Mesothelial cell of epicardium (in vitro differentiated cells): ENCODE measurements at regions not wholly inside any gene's neighbourhood (a gene's known extent, or its start where the extent isn't known, plus 50 kb on each side); places are given as distances from the start of the nearest gene placed in this dataset.
"Not testable (repeated sequence)": the region's sequence is repeated elsewhere in the genome, so short reads cannot be mapped to it uniquely, and the experiment has no call there.

Experiments used
- DNase-seq, 2 experiments: peaks; one replicate each; pipeline ENCODE4 v3.0.0; 2021; ENCODE audit warnings: low spot score in 2 of 2; ENCODE audit not compliant: unreplicated experiment in 2 of 2
- H3K27ac Mint-ChIP-seq: 2 replicates; pipeline ENCODE4 v1.8.0; 2021; ENCODE audit warnings: mixed read lengths
- H3K27me3 Mint-ChIP-seq: 2 replicates; pipeline ENCODE4 v1.8.0; 2021; ENCODE audit warnings: low read depth, mixed read lengths
- H3K36me3 Mint-ChIP-seq: 2 replicates; pipeline ENCODE4 v1.8.0; 2021; ENCODE audit warnings: mixed read lengths
- H3K4me1 Mint-ChIP-seq: 2 replicates; pipeline ENCODE4 v1.8.0; 2021; ENCODE audit warnings: mixed read lengths
- H3K4me3 Mint-ChIP-seq: 2 replicates; pipeline ENCODE4 v1.8.0; 2021; ENCODE audit warnings: mild to moderate bottlenecking, moderate library complexity, mixed read lengths
- H3K9me3 Mint-ChIP-seq: 2 replicates; pipeline ENCODE4 v1.8.0; 2021; ENCODE audit warnings: mixed read lengths
- CTCF ChIP-seq: fragments of 200-600 bp; sonication (generic); IDR thresholded peaks from one replicate; pipeline ENCODE4 v1.5.0; 2021; ENCODE audit warnings: antibody characterized with exemption; ENCODE audit not compliant: unreplicated experiment

DNA sequence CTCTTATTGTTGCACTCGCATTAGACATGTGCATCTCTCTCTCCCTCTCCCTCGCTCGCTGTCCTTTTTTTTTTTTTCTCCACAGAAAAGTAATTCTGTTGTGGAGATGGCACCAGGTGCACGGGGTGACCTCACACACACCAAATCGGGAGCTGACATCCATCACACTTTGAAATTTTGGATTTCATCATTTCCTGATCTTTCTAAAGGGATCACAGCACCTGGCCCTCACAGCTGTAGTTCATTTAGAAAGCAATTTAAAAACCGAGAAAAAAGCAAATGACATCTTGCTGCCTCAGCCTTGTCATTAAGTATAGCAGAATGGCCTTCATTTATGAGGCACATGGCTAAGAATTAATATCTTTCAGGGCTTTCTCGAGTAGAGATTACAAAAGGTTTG lies 717.2 kb downstream of the RNF144A start:
- H3K4me3 Mint-ChIP-seq, result no peak overlapping the region

GRCh38 chr2:7639476-7639875 lies 722.3 kb downstream of the RNF144A start:
- Mint-ChIP-seq H3K9me3 (peaks cover 20% of the 10 kb centered on the region), H3K4me3 (no peak overlapping the region), H3K27me3 (peaks cover 29% of the 10 kb centered on the region), H3K27ac (no peak overlapping the region), H3K4me1 (no peaks in the 10 kb centered on the region), H3K36me3 (no peaks in the 10 kb centered on the region)
- no peak for DNase-seq
- no peak for TF ChIP-seq CTCF

More for the DNA sequence above, 717.2 kb downstream of the RNF144A start:
- Mint-ChIP-seq H3K9me3 (peaks cover 3% of the 10 kb centered on the region), H3K36me3 (no peaks in the 10 kb centered on the region), H3K4me1 (no peaks in the 10 kb centered on the region), H3K27ac (no peak overlapping the region), H3K27me3 (peaks cover 37% of the 10 kb centered on the region)
- no peak for TF ChIP-seq CTCF
- DNase-seq, result no peak

DNA sequence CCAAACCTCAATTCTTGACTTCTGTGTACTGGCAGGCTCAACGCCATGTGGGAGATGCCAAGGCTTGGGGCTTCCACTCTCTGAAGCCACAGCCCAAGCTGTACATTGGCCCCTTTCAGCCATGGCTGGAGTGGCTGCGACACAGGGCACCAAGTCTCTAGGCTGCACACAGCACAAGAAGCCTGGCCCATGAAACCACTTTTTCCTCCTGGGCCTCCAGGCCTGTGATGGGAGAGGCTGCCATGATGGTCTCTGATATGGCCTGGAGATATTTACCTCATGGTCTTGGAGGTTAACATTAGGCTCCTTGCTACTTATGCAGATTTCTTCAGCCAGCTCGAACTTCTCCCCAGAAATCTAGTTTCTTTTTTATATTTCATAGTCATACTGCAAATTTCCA lies 724.1 kb downstream of the RNF144A start:
- not testable (repeated sequence) for DNase-seq, H3K36me3 Mint-ChIP-seq, H3K27ac Mint-ChIP-seq, H3K4me1 Mint-ChIP-seq, H3K4me3 Mint-ChIP-seq
- Mint-ChIP-seq H3K9me3 (peaks cover 20% of the 10 kb centered on the region), H3K27me3 (peaks cover 18% of the 10 kb centered on the region)

DNA sequence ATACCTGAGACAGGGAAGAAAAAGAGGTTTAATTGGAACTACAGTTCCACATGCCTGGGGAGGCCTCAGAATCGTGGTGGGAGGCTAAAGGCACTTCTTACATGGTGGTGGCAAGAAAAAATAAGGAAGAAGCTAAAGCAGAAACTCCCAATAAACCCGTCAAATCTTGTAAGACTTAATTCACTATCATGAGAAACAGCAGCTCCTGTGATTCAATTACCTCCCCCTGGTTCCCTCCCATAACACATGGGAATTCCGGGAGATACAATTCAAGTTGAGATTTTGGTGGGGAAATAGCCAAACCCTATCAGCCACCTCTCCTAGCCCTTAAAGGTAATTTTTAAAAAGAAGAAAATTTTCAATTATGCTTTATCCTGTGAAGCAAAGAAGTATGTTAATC lies 728.8 kb downstream of the RNF144A start:
- Mint-ChIP-seq H3K4me1 (no peaks in the 10 kb centered on the region), H3K27ac (no peak overlapping the region), H3K9me3 (peaks cover 11% of the 10 kb centered on the region), H3K4me3 (no peak overlapping the region), H3K36me3 (no peaks in the 10 kb centered on the region), H3K27me3 (peaks cover 6% of the 10 kb centered on the region)
- no peak for TF ChIP-seq CTCF
- no peak for DNase-seq

DNA sequence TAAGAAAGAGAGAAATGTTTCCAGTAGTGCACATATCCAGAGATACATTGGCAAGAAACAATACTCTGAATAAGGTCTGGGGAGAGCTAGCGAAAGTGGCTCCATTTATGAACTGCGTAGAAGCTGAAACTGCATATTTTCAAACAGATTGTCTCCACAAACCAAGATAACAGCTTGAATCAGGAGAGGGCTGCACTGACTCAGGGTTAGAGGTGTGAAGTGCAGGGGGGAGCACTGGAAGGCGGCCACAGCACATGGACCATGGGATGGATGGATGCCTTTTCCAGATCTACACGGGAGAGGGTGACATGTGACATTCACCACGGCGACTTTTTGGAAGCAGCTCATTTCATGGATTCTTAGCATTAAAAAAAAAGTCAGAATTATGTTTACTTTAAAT lies 729.4 kb downstream of the RNF144A start:
- Mint-ChIP-seq H3K27ac (no peak overlapping the region), H3K36me3 (no peaks in the 10 kb centered on the region), H3K9me3 (peaks cover 11% of the 10 kb centered on the region), H3K4me1 (no peaks in the 10 kb centered on the region), H3K4me3 (no peak overlapping the region), H3K27me3 (peaks cover 6% of the 10 kb centered on the region)
- no peak for DNase-seq
- TF ChIP-seq CTCF, result no peak

DNA sequence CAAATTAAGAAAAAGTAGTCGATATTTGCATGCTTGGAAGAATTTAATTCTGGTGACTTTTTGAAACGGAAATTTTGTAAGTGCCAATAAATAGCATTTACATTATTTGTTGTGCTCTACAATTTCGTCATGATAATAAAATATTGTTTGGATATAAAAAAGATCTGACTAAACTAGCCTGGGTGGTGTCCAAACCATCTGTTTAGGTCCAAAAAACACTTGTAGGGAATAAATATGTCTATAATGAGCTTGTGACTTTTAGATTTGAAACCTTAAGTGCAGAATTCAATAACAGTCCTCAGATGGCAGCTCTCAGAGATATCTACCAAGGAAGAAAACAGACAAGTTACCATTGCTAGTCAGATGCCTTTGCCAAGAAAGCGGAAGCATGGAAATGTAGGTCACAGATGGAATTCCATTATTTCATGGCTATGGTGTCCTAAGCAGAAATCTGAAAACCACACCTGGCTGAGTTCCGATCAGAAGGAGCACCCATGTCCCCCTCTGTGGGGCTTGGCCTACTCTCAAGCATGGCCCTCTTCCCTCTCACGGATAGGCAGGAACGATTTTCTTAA lies 731.1 kb downstream of the RNF144A start:
- TF ChIP-seq CTCF, result no peak
- Mint-ChIP-seq H3K36me3 (no peaks in the 10 kb centered on the region), H3K4me1 (no peaks in the 10 kb centered on the region), H3K27ac (no peak overlapping the region), H3K4me3 (no peak overlapping the region), H3K9me3 (peaks cover 4% of the 10 kb centered on the region), H3K27me3 (peaks cover 6% of the 10 kb centered on the region)
- DNase-seq, result no peak
